ENCODE measurements at regions not wholly inside any gene's neighbourhood (a gene's known extent, or its start where the extent isn't known, plus 50 kb on each side); places are given as distances from the start of the nearest gene placed in this dataset.

DNA sequence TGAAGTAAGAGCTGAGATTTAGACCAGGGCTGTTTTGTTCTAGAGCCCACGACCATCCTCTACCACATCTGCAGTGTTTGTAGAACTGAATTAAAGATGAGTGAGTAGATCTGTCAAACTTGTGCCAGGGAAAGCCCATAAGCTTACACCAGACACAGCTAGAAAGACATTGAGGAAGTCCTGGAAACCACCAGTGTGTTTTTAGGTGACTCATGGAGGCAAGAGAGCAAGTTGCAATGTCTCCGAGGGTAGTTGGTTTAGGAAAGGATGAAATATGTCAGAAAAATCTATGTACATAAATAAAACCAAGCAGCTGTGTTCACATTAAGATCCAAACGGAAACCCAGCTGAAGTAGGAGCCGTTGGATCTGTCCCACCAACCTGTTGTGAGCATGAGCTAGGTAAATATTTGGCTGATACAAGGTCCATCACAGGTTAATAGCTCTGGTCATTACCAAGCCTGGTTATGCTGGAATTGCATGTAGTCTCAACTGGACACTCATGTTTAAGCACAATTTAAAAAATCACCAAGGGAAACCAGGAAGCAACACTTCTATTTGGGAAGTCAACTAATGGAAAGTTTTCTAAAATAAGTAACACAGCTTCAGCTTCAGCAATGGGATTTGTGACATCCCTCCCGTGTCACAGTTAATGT, 49.9 kb upstream of the PLEKHG3 start:
- Histone ChIP-seq H3K36me3 (ENCODE audit: control insufficient read depth, insufficient read depth, low read length) (no peaks in the 10 kb centered on the region), H3K9me3 (peaks cover 5% of the 10 kb centered on the region; the same call in 1 of the 2 replicates), H3K27me3 (replicated peaks; ENCODE audit: control insufficient read depth, insufficient read depth, low read length) (no peaks in the 10 kb centered on the region), H3K4me3 (ENCODE audit: low read depth, low read length) (no peak overlapping the region), H3K4me1 (peaks cover 25% of the 10 kb centered on the region)
- Mint-ChIP-seq H3K9me3 (ENCODE audit: unreplicated experiment) (no peaks in the 10 kb centered on the region), H3K4me3 (ENCODE audit: unreplicated experiment) (peak overlapping the region; percentile 2), H3K36me3 (ENCODE audit: insufficient read depth, unreplicated experiment) (no peaks in the 10 kb centered on the region), H3K27me3 (ENCODE audit: insufficient read depth, unreplicated experiment) (no peaks in the 10 kb centered on the region), H3K4me1 (ENCODE audit: low read depth, unreplicated experiment) (peaks cover 30% of the 10 kb centered on the region), H3K27ac (ENCODE audit: unreplicated experiment) (peak overlapping the region; percentile 85)
- POLR2A ChIA-PET, result interaction anchor here (1.1 to 1.7 kb wide), 2 partner anchors 15 to 104 kb away, joined by 3 to 5 read pairs; no protein-coding TSS in a partner anchor
- BruUV-seq (replicated peaks), result no TSS peak
- TF ChIP-seq, protein P1, sequence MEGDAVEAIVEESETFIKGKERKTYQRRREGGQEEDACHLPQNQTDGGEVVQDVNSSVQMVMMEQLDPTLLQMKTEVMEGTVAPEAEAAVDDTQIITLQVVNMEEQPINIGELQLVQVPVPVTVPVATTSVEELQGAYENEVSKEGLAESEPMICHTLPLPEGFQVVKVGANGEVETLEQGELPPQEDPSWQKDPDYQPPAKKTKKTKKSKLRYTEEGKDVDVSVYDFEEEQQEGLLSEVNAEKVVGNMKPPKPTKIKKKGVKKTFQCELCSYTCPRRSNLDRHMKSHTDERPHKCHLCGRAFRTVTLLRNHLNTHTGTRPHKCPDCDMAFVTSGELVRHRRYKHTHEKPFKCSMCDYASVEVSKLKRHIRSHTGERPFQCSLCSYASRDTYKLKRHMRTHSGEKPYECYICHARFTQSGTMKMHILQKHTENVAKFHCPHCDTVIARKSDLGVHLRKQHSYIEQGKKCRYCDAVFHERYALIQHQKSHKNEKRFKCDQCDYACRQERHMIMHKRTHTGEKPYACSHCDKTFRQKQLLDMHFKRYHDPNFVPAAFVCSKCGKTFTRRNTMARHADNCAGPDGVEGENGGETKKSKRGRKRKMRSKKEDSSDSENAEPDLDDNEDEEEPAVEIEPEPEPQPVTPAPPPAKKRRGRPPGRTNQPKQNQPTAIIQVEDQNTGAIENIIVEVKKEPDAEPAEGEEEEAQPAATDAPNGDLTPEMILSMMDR (IDR thresholded peaks at IDR 0.05; ENCODE audit: insufficient read depth in 1 of 2, low read depth in 1 of 2, low read length in 1 of 2, severe bottlenecking in 1 of 2, unreplicated experiment in 1 of 2), result no peak
- intact Hi-C loops (cut with micrococcal nuclease; ENCODE audit: unreplicated experiment), result no loop called here
- DNase-seq, result peak in 1 of 2 experiments; percentile 25
- CTCF ChIA-PET, result interaction anchor here (0.6 to 1.8 kb wide), 2 partner anchors 9 to 18 kb away, joined by 3 to 9 read pairs; no protein-coding TSS in a partner anchor

All from Caco-2 (cell line).